ENCODE measurements at regions not wholly inside any gene's neighbourhood (a gene's known extent, or its start where the extent isn't known, plus 50 kb on each side); places are given as distances from the start of the nearest gene placed in this dataset.

- no peak for DNase-seq (ENCODE audit: low read depth)
Observed at GRCh38 chr14:101135796-101136742, 232.5 kb upstream of the RTL1 start.

DNA sequence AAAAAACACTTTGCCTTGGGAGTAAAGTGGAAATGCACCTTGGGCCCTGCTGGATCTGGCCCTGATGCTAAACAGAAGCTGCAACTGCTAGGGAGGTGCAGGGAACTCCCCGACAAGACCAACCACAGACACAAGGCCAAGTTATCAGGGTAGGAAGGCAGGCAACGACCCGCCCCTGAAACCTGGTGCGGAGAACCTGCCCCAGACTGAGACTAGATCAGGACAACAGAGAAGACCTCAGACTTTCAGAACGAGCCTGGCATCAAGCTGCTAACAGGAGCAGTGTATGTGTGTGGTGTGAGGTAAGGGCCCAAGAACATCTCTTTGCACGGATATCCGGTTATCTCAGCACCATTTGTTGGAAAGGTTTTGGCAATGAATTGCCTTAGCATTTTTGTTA is 233.7 kb upstream of the RTL1 start:
- DNase-seq (ENCODE audit: low read depth) = no peak

DNA sequence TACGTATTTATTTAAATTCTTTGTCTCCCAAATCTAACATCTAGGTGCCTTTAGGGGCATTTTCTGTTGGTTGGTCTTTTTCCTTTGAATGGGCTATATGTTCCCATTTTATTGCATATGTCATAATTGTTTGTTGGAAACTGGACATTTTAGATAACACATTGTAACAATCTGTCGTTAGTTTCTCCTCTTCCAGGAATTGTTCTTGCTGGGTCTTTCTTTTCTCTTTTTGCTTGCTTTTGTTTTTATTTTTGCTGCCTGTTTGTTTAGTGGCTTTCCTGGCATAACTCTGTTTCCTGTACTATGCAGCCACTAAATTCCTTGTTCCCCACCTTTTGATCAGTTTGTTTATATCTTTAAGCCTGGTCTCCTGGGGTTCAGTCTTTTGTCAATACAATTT is 244.3 kb upstream of the RTL1 start:
- no peak for DNase-seq (ENCODE audit: low read depth)

DNA sequence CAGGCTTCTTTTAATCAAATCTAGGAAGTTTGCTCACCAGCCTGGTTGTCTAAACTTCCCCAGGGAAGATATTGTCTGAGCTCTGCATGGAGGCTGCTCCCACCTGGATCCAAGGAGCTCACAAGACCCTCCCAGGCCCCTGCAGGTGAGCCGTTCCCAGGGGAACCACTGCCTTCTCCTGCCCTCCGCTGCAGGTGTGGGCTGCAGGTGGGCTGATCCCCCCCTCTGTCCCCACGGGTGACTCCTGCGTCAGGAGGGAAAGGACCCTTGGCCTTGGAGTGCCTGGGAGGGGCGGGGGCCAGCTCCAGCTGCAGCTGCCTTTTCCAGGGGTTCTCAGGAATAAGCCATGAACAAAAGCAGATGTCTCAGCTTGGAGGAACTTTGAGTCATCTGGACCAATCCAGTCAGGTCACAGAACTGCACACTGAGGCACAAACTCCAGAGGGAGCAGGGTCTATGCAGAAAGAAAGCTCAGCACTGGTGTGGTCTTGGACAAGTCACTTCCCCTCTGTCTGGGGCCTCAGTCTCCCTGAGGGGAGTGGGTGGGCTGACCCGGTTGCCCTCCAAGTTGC is 246.6 kb upstream of the RTL1 start:
- DNase-seq (ENCODE audit: low read depth) = no peak

GRCh38 chr14:101151226-101151926 is 247.9 kb upstream of the RTL1 start:
- no peak for DNase-seq (ENCODE audit: low read depth)

DNA sequence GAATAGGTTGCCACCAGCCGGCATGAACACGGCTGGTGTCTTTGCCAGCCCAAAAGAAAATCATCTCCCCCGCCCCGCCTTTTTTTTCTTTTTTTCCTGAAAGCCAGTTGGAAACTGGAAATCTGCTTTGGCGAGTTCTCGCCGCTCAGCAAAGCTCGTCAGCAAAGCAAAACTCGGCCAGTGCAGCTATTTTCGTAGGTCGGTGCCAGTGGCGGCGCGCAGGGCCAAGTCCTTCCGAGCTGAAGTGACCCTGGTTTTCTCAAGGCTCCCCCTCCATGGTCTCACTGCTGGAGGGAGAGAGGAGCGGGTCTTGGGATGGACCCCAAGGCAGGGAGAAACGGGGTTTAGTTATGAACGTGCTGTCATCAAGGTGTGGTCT is 248.4 kb upstream of the RTL1 start:
- no peak for DNase-seq (ENCODE audit: low read depth)

DNA sequence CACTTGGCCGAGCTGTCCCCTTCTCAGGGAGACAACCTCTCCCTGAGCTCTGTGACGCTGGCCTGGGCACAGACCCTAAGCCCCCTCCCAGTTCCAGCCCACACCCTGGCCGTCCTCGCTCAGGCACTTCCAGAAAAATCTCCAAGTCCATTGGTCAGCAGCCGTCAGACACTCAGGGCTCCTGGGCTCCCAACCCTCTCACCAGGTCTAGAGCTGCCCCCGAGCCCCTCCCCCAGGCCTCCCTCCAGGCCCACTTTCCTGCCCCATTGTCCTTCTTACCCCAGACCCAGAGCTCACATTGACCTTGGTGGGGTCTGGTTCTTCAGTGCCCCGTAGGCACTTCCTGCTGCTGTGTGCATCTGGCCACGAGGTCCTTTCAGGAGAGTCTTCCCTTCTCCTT is 249.3 kb upstream of the RTL1 start:
- DNase-seq (ENCODE audit: low read depth) = no peak

DNA sequence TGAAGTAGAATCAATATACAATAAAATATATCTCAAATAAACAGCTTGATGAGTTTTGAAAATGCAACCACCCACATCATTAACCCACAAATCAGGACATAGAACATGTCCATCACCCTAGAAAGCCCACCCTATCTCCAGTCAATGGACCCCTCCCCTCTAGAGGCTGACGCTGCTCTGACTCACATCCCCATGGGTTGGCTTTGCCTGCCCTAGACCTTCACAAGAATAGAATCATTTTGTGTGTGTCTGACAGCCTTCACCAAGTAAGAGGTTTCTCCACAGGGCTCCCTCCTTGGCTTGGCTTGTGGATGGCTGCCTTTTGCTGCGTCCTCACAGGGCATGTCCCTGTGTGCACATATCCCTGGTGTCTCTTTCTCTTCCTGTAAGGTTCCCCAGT is 250.2 kb upstream of the RTL1 start:
- DNase-seq (ENCODE audit: low read depth) = no peak

DNA sequence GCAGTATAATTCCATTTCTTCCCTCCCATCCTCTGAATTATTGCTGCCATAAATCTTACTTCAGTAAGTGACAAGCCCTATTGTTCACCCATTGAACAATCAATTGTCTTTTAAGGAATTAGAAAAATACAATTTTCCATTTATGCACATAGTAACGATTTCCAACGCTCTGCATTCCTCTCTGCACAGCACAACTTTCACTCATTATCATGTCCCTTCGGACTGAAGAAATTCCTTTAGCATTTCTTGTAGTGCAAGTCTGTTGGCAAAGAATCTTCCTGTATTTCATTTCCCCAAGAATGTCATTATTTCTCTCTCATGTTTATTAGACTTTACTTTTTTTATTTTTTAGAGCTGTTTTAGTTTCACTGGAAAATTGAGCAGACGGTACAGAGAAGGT is 252.1 kb upstream of the RTL1 start:
- no peak for DNase-seq (ENCODE audit: low read depth)

DNA sequence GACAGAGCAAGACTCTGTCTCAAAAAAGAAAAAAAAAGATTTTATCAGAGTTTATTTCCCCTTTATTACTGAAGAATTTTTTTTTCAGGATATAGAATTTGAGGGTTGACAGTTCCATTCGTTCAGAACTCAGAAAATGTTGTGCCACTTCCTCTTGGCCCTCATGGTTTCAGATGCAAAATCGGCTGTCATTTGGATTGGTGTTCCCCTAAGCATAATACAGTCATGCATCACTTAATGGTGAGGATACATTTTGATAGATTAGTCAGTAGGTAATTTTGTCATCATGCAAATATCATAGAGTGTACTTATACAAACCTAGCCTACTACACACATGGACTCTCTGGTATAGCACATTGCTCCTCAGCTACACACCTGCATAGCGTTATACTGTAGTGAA is 263.9 kb upstream of the RTL1 start:
- DNase-seq (ENCODE audit: low read depth) = no peak

DNA sequence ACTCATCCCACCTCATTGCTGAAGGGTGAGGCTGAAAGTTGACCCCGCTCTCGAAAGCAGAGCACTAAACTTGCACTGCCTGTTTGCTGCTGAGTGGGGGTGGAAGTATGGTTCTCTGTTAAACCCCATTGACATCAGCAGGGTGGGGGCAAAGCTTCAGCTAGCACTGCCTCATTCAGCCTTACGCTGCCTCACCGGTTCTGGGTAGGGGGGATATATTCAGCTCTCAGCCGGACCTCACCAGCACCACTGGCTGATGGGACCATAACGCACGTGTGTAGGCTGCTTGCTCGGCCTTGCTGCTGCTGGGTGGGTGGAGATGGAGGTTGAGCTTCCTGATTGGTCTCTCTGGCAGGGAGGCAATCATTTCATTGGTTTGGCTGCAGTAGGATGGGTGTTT is 265.7 kb upstream of the RTL1 start:
- DNase-seq (ENCODE audit: low read depth) = no peak

DNA sequence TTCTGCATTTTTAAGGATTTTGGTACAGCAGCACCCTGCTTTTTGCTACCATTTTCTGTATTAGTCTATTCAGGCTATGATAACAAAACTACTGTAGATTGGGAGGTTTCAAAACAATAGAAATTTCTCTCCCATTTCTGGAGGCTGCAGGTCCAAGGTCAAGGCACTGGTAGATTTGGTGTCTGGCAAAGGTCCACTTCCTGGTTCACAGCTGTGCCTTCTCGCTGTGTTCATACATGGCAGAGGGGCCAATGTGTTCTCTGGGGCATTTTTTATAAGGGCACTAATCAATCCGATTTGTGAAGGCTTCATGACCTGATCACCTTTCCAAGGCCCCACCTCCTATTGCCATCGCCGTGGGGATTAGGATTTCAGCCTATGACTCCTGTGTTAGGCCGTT is 268.1 kb upstream of the RTL1 start:
- no peak for DNase-seq (ENCODE audit: low read depth)

- no peak for DNase-seq (ENCODE audit: low read depth)
Observed at GRCh38 chr14:101173698-101174521, 270.4 kb upstream of the RTL1 start.

DNA sequence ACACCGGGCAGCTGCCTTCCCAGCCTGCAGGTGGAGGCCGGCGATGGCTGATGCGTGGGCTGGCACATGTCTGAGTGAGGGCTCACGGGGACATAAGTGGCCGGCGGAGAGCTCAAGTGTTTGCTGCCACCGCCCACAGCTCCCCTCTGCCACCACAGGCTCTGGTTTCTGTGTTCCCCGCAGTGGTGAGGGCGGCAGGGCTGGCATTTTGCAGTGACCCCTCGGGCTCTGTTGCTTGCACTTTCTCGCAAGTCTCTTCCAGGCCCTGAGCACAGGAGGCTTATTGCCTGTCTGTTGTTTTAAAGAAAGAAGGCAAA is 271.0 kb upstream of the RTL1 start:
- no peak for DNase-seq (ENCODE audit: low read depth)

GRCh38 chr14:101174980-101175606 is 271.6 kb upstream of the RTL1 start:
- DNase-seq (ENCODE audit: low read depth) = no peak

DNA sequence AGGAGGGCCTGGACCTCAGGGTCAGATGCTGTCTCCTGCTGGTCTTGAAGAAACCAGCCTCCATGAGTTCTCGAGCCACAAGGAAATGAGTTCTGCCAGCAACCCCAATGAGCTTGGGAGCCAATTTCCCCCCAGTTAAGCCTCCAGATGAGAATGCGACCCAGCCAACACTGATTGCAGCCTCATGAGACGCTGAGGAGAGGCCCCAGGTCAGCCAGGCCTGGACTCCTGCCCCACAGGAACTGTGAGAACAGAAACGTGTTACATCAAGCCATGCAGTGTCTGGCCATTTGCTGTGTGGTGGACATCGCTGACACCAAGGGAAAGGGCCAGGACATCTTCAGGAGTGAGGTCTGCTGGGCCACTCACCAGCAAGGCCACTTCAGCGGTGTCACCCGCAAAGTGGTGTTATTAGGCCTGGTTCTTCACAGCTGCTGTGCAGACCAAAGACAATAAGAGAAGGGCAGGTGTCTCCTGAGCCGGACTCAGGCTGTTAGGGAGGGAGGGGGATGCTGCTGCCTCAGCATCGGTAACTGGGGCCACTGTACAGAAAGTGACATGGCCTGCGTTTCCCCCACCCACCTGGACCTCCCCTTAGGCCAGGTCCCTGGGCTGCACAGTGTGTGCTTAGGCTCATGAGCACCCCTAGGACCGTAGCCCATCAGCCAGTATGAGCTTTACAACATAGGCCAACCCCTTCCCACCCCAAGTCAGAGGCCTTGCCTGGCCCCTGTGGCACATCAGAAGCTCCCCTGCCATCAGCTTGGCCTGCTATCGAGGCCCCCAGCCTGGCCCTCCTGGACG is 272.4 kb upstream of the RTL1 start:
- no peak for DNase-seq (ENCODE audit: low read depth)

GRCh38 chr14:101176535-101177205 is 273.1 kb upstream of the RTL1 start:
- DNase-seq (ENCODE audit: low read depth) = no peak

GRCh38 chr14:101177301-101177971 is 273.9 kb upstream of the RTL1 start:
- DNase-seq (ENCODE audit: low read depth) = no peak

- DNase-seq (ENCODE audit: low read depth) = no peak
Observed at GRCh38 chr14:101178184-101179072, 274.9 kb upstream of the RTL1 start.

Measured in HS-27A (cell line).